GM21723 (cell line): ENCODE measurements at regions not wholly inside any gene's neighbourhood (a gene's known extent, or its start where the extent isn't known, plus 50 kb on each side); places are given as distances from the start of the nearest gene placed in this dataset.

ENCODE experiments used
- ATAC-seq: cut with Tn5 transposase; IDR thresholded peaks from one replicate; pipeline ENCODE4 v1.9.1; 2021; ENCODE audit warnings: mild to moderate bottlenecking, moderate library complexity; ENCODE audit not compliant: unreplicated experiment

DNA sequence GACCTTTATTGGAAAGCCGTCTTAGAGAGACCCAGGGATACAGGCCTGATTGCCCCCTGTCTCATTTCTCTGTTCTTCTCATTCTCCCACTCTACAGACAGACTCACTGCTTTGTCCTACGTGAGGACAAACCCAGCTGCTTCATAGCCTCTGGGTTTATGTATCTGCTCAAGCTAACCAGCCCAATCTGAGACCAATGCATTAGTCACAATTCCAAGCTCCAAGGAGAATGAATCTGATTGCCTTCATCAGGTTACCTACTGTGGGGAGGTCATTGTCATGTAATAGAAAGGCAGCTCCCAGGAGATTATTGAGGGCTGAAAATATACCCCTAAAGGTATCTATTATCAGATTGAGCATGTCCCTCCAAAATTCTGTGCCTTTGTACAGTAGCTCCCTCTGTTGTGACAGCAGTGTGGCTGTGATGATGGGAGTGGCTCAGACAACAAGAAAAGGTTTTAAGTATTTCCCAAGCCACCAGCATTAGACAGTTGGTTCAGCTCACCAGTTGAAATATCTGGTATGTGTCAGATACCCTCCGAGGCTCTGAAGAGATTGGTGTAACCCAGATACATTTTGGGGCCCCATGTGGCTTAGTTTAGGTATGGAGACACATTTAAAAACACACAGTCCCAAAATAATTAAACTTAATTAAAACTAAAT is 123.1 kb upstream of the EEPD1 start:
- no peak for ATAC-seq

GRCh38 chr7:36032361-36032818 is 120.7 kb upstream of the EEPD1 start:
- no peak for ATAC-seq

DNA sequence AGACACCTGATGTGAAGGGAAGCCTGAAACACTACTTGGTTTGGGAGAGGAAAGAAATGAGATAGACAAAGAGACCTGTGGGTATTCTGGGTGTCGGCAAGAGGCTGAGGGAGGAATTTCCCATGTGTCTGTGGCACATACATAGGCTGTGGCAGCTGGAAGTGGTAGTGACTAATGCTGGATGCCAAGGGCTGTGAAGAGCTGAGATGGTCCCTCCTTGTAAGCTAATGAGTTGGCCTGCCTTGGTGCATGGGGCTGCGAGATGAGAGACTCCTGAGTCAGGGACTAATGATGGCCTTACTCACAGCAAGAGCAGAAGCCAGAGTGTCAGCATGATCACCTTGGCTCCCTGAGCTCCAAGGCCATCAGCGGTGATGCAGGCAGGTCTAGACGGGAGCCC is 119.0 kb upstream of the EEPD1 start:
- no peak for ATAC-seq

- no peak for ATAC-seq
Measured at GRCh38 chr7:36035186-36035585, 117.9 kb upstream of the EEPD1 start.

- no peak for ATAC-seq
Measured at GRCh38 chr7:36036590-36036989, 116.5 kb upstream of the EEPD1 start.

- no peak for ATAC-seq
Measured at GRCh38 chr7:36037121-36037662, 115.9 kb upstream of the EEPD1 start.

GRCh38 chr7:36038063-36038721 is 114.9 kb upstream of the EEPD1 start:
- no peak for ATAC-seq

- no peak for ATAC-seq
Measured at GRCh38 chr7:36039243-36039642, 113.8 kb upstream of the EEPD1 start.

DNA sequence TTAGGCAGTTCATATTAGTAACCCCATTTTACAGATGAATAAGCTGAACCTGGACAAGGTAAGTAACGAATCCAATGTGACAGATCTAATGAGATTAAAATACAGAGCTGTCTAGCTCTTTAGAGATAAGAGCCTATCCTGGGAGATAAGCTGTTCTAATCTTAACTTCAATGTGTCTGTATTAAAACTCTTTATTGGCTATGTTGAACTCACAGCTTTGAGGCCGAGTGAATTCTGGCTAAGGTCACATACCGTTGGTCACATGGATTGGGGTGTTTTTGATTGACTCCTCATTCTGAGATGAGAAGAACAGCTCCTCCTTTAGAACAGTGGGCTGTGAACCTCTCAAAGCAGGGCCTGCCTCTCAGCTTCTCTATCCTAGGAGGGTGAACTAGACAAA is 113.4 kb upstream of the EEPD1 start:
- ATAC-seq: no peak

DNA sequence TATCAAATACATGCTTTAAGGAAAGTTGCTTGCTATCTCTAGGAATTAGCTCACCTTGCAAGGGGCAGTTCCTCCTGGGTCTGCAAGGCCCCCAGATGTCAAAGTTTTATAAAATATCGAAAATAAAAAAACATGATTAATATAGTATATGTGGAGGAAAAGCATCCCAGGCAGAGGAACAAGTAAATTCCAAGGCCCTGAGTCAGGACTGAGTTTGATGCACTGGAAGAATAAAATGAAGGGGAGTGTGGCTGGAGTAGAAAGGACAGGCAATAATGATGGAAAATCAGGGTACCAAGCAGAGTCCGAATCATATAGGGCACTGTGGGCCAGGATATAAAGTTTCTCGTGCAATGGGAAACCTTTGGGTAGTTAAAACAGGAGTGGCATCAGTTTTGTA is 112.4 kb upstream of the EEPD1 start:
- ATAC-seq: no peak

- ATAC-seq: no peak
Measured at GRCh38 chr7:36044101-36044892, 108.8 kb upstream of the EEPD1 start.

- no peak for ATAC-seq
Measured at GRCh38 chr7:36045326-36045725, 107.7 kb upstream of the EEPD1 start.

GRCh38 chr7:36045830-36046341 is 107.2 kb upstream of the EEPD1 start:
- ATAC-seq: no peak

- no peak for ATAC-seq
Measured at GRCh38 chr7:36047091-36047658, 105.9 kb upstream of the EEPD1 start.

GRCh38 chr7:36048141-36048901 is 104.7 kb upstream of the EEPD1 start:
- ATAC-seq: no peak

GRCh38 chr7:36048902-36049240 is 104.2 kb upstream of the EEPD1 start:
- no peak for ATAC-seq

GRCh38 chr7:36051501-36051900 is 101.6 kb upstream of the EEPD1 start:
- ATAC-seq: no peak

DNA sequence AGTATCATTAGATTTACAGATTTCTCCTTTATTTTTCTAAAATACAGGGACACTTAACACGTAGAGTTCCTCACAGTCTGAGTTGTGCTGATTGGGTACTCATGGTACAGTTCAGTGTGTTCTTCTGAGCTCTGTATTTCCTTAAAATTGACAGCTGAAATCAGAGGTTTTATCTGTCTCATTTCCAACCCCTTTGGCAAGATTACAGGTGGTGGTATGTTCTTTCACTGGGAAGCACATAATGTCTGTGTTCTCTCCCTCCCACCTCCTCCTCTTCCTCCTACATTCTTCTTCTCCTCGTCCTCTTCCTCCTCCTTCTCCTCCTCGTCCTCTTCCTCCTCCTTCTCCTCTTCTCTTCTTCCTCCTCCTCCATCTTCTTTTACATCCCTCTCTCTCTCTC is 99.5 kb upstream of the EEPD1 start:
- no peak for ATAC-seq

- ATAC-seq: no peak
Measured at GRCh38 chr7:36054637-36055036, 98.4 kb upstream of the EEPD1 start.

DNA sequence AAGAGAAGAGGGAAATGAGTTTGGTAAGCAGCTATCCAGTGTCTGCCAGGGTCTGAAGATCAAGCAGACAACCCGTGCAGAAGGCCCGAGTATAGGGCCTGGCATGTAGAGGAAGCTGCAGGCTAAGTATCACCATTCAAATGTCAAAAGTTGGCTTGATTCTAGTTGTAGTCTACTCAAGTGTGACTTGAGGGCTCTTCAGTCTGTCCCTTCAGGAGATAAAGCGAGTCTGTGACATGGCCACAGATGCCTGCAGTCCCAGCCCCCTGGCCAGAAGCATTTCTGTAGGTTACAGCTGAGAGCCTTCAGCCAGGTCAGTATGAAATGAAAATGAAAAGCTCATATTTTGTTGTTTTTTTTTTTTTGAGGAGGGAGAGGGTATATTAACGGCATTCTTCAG is 97.8 kb upstream of the EEPD1 start:
- no peak for ATAC-seq
